HEK293 (cell line): ENCODE measurements at regions not wholly inside any gene's neighbourhood (a gene's known extent, or its start where the extent isn't known, plus 50 kb on each side); places are given as distances from the start of the nearest gene placed in this dataset.

Source experiments
- CTCF ChIA-PET: fragments of 350-600 bp; formaldehyde crosslinking; extraction: SDS; loops from one replicate; lab custom pipeline; 2021; ENCODE audit warnings: antibody characterized with exemption; lab: Yijun Ruan, JAX
- POLR2A ChIA-PET: fragments of 300-600 bp; formaldehyde crosslinking; extraction: SDS; loops from one replicate; lab custom pipeline; 2020; ENCODE audit warnings: antibody characterized with exemption, inconsistent platforms; lab: Yijun Ruan, JAX
- H3K27ac ChIP-seq: fragments of 200-500 bp; sonication (Bioruptor generic); 2 replicates; pipeline ENCODE4 v1.5.1; 2014; ENCODE audit warnings: low read depth, low read length, control low read depth, inconsistent platforms; ENCODE audit errors: extremely low read depth
- H3K36me3 ChIP-seq, 2 experiments: fragments of 200-500 bp in 1 of 2; sonication (Bioruptor generic) in 1 of 2; 1 replicate in 1 of 2; 2 replicates in 1 of 2; pipeline ENCODE4 v1.5.1; 2014 to 2017; ENCODE audit warnings: inconsistent platforms in 2 of 2, low read length in 2 of 2; ENCODE audit not compliant: control insufficient read depth in 2 of 2, insufficient read depth in 1 of 2
- H3K4me1 ChIP-seq: fragments of 200-500 bp; sonication (Bioruptor generic); 2 replicates; pipeline ENCODE4 v1.5.1; 2014; ENCODE audit warnings: mild to moderate bottlenecking, low read length, inconsistent platforms; ENCODE audit not compliant: control insufficient read depth, insufficient read depth
- H3K4me3 ChIP-seq: 2 replicates; pipeline ENCODE4 v1.5.1; 2011; ENCODE audit warnings: low read depth, mild to moderate bottlenecking, control low read depth, low read length, moderate library complexity
- H3K9me3 ChIP-seq: fragments of 200-500 bp; sonication (Bioruptor generic); 2 replicates; pipeline ENCODE4 v1.5.1; 2014; ENCODE audit warnings: low read depth, low read length, inconsistent platforms; ENCODE audit not compliant: control insufficient read depth, insufficient read depth
- ATF2 ChIP-seq: fragments of 450-650 bp; formaldehyde crosslinking; IDR thresholded peaks from 2 replicates; pipeline ENCODE4 v1.5.1; 2016; ENCODE audit warnings: missing biosample characterization, missing genetic modification characterization, low read depth
- HIC1 ChIP-seq: fragments of 450-650 bp; formaldehyde crosslinking; IDR thresholded peaks from 2 replicates; pipeline ENCODE4 v1.5.1; 2016; ENCODE audit warnings: missing biosample characterization, missing genetic modification characterization
- HOXC10 ChIP-seq: sonication (generic); formaldehyde crosslinking; IDR thresholded peaks from 2 replicates; pipeline ENCODE4 v1.8.1; 2023; ENCODE audit warnings: mild to moderate bottlenecking, missing genetic modification reagents
- SP2 ChIP-seq: fragments of 450-650 bp; formaldehyde crosslinking; IDR thresholded peaks from 2 replicates; pipeline ENCODE4 v1.5.1; 2016; ENCODE audit warnings: missing biosample characterization, missing genetic modification characterization
- ZEB2 ChIP-seq: fragments of 450-650 bp; formaldehyde crosslinking; IDR thresholded peaks from 2 replicates; pipeline ENCODE4 v1.5.1; 2016; ENCODE audit warnings: missing biosample characterization, missing genetic modification characterization
- ZIC2 ChIP-seq: fragments of 450-650 bp; formaldehyde crosslinking; IDR thresholded peaks from 2 replicates; pipeline ENCODE4 v1.5.1; 2016; ENCODE audit warnings: missing biosample characterization, missing genetic modification characterization
- ZNF140 ChIP-seq: fragments of 450-650 bp; formaldehyde crosslinking; IDR thresholded peaks from 2 replicates; pipeline ENCODE4 v1.5.1; 2016; ENCODE audit warnings: missing biosample characterization, missing genetic modification characterization
- ZNF155 ChIP-seq: fragments of 450-650 bp; formaldehyde crosslinking; IDR thresholded peaks from 2 replicates; pipeline ENCODE4 v1.5.1; 2016; ENCODE audit warnings: missing biosample characterization, missing genetic modification characterization
- ZNF174 ChIP-seq: fragments of 450-650 bp; formaldehyde crosslinking; IDR thresholded peaks from 2 replicates; pipeline ENCODE4 v1.5.0; 2017; ENCODE audit warnings: missing biosample characterization, mild to moderate bottlenecking, missing genetic modification characterization
- ZNF184 ChIP-seq: fragments of 450-650 bp; IDR thresholded peaks from 2 replicates; pipeline ENCODE4 v1.5.1; 2018; ENCODE audit warnings: missing biosample characterization, mild to moderate bottlenecking, missing genetic modification characterization
- ZNF280D ChIP-seq: fragments of 450-650 bp; formaldehyde crosslinking; IDR thresholded peaks from 2 replicates; pipeline ENCODE4 v1.5.1; 2016; ENCODE audit warnings: missing biosample characterization, missing genetic modification characterization
- ZNF324 ChIP-seq: fragments of 450-650 bp; formaldehyde crosslinking; IDR thresholded peaks from 2 replicates; pipeline ENCODE4 v1.5.1; 2016; ENCODE audit warnings: missing biosample characterization, missing genetic modification characterization
- ZNF362 ChIP-seq: fragments of 450-650 bp; formaldehyde crosslinking; IDR thresholded peaks from 2 replicates; pipeline ENCODE4 v1.5.1; 2016; ENCODE audit warnings: missing biosample characterization, missing genetic modification characterization
- ZNF561 ChIP-seq: fragments of 450-650 bp; IDR thresholded peaks from 2 replicates; pipeline ENCODE4 v1.5.1; 2018; ENCODE audit warnings: missing biosample characterization, missing genetic modification characterization, borderline replicate concordance
- ZNF645 ChIP-seq: fragments of 450-650 bp; formaldehyde crosslinking; IDR thresholded peaks from 2 replicates; pipeline ENCODE4; 2016; ENCODE audit warnings: missing biosample characterization, missing genetic modification characterization
- ZNF660 ChIP-seq: fragments of 450-650 bp; IDR thresholded peaks from 2 replicates; pipeline ENCODE4 v1.5.1; 2018; ENCODE audit warnings: missing biosample characterization, mild to moderate bottlenecking, missing genetic modification characterization
- ZNF785 ChIP-seq: fragments of 450-650 bp; formaldehyde crosslinking; IDR thresholded peaks from 2 replicates; pipeline ENCODE4 v1.5.1; 2016; ENCODE audit warnings: missing biosample characterization, missing genetic modification characterization
- ZNF792 ChIP-seq: fragments of 450-650 bp; formaldehyde crosslinking; IDR thresholded peaks from 2 replicates; pipeline ENCODE4 v1.5.1; 2016; ENCODE audit warnings: missing biosample characterization, missing genetic modification characterization
- ZSCAN16 ChIP-seq: fragments of 450-650 bp; formaldehyde crosslinking; IDR thresholded peaks from 2 replicates; pipeline ENCODE4 v1.5.1; 2016; ENCODE audit warnings: missing biosample characterization, missing genetic modification characterization

- no peak for TF ChIP-seq HIC1 (tag by site-specific recombination)
- TF ChIP-seq ZNF324 (tag by site-specific recombination), result no peak
- TF ChIP-seq ZIC2, result no peak
- no peak for TF ChIP-seq ZNF174 (tag by site-specific recombination)
- TF ChIP-seq ZNF785 (tag by site-specific recombination), result no peak
Measured at GRCh38 chr15:47378527-47378926, 338.8 kb upstream of the SEMA6D start (continued).

GRCh38 chr15:47383102-47383501 is 334.2 kb upstream of the SEMA6D start:
- CTCF ChIA-PET, result interaction anchor here (0.7 kb wide), 1 partner anchor 336 kb away, joined by 3 read pairs; no protein-coding TSS in a partner anchor
- TF ChIP-seq ATF2 (tag by site-specific recombination), result no peak
- TF ChIP-seq ZNF140 (tag by site-specific recombination), result no peak
- no peak for TF ChIP-seq ZNF785 (tag by site-specific recombination)
- TF ChIP-seq ZNF792 (tag by site-specific recombination), result no peak
- no peak for TF ChIP-seq HOXC10
- TF ChIP-seq ZEB2 (tag by site-specific recombination), result no peak
- TF ChIP-seq ZNF362 (tag by site-specific recombination), result no peak
- TF ChIP-seq ZNF645 (tag by site-specific recombination), result no peak
- TF ChIP-seq ZSCAN16 (tag by site-specific recombination), result no peak
- no peak for TF ChIP-seq ZNF184 (tag by site-specific recombination)
- TF ChIP-seq ZNF561 (tag by site-specific recombination), result no peak
- TF ChIP-seq SP2 (tag by site-specific recombination), result no peak
- no peak for TF ChIP-seq ZNF174 (tag by site-specific recombination)
- TF ChIP-seq ZNF280D, result no peak
- no peak for TF ChIP-seq ZNF660 (tag by site-specific recombination)
- TF ChIP-seq ZNF155, result no peak
- TF ChIP-seq, all 188 proteins: peak for 0
- Histone ChIP-seq H3K4me1 (no peaks in the 10 kb centered on the region), H3K9me3 (no peaks in the 10 kb centered on the region), H3K4me3 (no peak overlapping the region), H3K36me3 (no peaks in the 10 kb centered on the region), H3K27ac (no peak overlapping the region)
- POLR2A ChIA-PET, result no interaction called here
